Breast epithelium (tissue), 3 donors: ENCODE measurements at regions not wholly inside any gene's neighbourhood (a gene's known extent, or its start where the extent isn't known, plus 50 kb on each side); places are given as distances from the start of the nearest gene placed in this dataset.

Source experiments
- POLR2A ChIP-seq: fragments of 450-650 bp; IDR thresholded peaks from one replicate; pipeline ENCODE4 v1.6.1; 2016; ENCODE audit warnings: antibody characterized with exemption, mild to moderate bottlenecking, moderate library complexity
- TF ChIP-seq, protein P1 (sequence below), 3 donors: fragments of 450-650 bp; IDR thresholded peaks; one replicate each; pipeline ENCODE4 v1.5.1; 2016 to 2017; ENCODE audit warnings: antibody characterized with exemption in 3 of 3, mild to moderate bottlenecking in 3 of 3, moderate library complexity in 3 of 3

DNA sequence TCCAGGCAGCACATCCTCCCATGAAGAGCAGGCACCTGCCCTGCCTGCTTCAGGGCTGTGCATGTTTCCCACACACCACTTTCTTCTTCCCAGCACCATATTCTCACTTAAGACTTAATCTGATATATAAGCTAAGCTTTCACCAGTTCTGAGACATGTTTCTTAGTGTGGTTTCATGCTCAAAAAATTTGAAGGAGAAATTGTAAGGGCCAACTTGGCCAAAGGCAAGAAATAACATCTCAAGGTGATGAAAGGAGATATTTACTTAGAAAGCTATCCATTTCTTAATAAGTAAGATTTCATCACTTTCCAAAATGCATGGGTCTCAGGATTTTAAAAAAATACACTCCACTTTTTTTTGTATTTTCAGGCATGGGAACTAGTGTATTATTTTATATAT lies 468.1 kb upstream of the AKR1E2 start:
- TF ChIP-seq POLR2A = no peak
- TF ChIP-seq, protein P1, sequence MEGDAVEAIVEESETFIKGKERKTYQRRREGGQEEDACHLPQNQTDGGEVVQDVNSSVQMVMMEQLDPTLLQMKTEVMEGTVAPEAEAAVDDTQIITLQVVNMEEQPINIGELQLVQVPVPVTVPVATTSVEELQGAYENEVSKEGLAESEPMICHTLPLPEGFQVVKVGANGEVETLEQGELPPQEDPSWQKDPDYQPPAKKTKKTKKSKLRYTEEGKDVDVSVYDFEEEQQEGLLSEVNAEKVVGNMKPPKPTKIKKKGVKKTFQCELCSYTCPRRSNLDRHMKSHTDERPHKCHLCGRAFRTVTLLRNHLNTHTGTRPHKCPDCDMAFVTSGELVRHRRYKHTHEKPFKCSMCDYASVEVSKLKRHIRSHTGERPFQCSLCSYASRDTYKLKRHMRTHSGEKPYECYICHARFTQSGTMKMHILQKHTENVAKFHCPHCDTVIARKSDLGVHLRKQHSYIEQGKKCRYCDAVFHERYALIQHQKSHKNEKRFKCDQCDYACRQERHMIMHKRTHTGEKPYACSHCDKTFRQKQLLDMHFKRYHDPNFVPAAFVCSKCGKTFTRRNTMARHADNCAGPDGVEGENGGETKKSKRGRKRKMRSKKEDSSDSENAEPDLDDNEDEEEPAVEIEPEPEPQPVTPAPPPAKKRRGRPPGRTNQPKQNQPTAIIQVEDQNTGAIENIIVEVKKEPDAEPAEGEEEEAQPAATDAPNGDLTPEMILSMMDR (IDR thresholded peaks at IDR 0.05) = no peak
